Neural progenitor cell (in vitro differentiated cells): ENCODE measurements at regions not wholly inside any gene's neighbourhood (a gene's known extent, or its start where the extent isn't known, plus 50 kb on each side); places are given as distances from the start of the nearest gene placed in this dataset.
"Not testable (repeated sequence)": the region's sequence is repeated elsewhere in the genome, so short reads cannot be mapped to it uniquely, and the experiment has no call there.

ENCODE experiments used
- EZH2phosphoT487 ChIP-seq: fragments of 200-600 bp; sonication (generic); IDR thresholded peaks from 2 replicates; pipeline ENCODE4 v1.6.1; 2017; ENCODE audit warnings: antibody characterized with exemption
- TF ChIP-seq, protein P1 (sequence below): fragments of 200-600 bp; sonication (generic); IDR thresholded peaks from 2 replicates; pipeline ENCODE4 v1.5.1; 2017; ENCODE audit warnings: antibody characterized with exemption, mild to moderate bottlenecking

DNA sequence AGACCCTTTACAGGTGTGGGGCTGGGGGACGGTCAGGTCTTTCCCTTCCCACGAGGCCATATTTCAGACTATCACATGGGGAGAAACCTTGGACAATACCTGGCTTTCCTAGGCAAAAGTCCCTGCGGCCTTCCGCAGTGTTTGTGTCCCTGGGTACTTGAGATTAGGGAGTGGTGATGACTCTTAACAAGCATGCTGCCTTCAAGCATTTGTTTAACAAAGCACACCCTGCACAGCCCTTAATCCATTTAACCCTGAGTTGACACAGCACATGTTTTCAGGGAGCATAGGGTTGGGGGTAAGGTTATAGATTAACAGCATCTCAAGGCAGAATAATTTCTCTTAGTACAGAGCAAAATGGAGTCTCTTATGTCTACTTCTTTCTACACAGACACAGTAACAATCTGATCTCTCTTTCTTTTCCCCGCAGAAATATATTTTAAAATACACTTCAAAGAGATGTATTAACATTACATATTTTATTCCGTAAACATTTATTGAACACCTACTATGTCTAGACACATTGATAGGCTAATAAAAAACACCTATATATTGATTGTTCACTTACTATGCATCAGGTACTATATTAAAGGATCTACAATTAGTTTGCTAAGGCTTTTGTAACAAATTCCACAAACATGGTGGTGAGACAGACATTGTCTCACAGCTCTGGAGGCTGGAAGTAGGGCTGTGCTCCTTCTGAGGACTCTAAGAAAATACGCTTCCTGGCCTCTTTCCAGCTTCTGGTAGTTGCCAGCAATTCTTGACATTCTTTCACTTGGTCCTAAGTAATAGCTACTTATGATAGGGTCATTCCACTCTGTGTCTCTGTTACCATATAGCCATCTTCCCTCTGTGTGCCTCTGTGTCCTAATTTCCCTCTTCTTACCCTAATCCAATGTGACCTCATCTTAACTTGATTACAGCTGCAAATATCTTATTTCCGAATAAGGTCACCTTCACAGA, 118.4 kb downstream of the SPP2 start:
- TF ChIP-seq, protein P1, sequence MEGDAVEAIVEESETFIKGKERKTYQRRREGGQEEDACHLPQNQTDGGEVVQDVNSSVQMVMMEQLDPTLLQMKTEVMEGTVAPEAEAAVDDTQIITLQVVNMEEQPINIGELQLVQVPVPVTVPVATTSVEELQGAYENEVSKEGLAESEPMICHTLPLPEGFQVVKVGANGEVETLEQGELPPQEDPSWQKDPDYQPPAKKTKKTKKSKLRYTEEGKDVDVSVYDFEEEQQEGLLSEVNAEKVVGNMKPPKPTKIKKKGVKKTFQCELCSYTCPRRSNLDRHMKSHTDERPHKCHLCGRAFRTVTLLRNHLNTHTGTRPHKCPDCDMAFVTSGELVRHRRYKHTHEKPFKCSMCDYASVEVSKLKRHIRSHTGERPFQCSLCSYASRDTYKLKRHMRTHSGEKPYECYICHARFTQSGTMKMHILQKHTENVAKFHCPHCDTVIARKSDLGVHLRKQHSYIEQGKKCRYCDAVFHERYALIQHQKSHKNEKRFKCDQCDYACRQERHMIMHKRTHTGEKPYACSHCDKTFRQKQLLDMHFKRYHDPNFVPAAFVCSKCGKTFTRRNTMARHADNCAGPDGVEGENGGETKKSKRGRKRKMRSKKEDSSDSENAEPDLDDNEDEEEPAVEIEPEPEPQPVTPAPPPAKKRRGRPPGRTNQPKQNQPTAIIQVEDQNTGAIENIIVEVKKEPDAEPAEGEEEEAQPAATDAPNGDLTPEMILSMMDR = not testable (repeated sequence)
- TF ChIP-seq EZH2phosphoT487 = not testable (repeated sequence)
